GM21381 (cell line): ENCODE measurements at regions not wholly inside any gene's neighbourhood (a gene's known extent, or its start where the extent isn't known, plus 50 kb on each side); places are given as distances from the start of the nearest gene placed in this dataset.
"Not testable (repeated sequence)": the region's sequence is repeated elsewhere in the genome, so short reads cannot be mapped to it uniquely, and the experiment has no call there.

Experiments used
- ATAC-seq: cut with Tn5 transposase; IDR thresholded peaks from one replicate; pipeline ENCODE4 v1.9.1; 2021; ENCODE audit warnings: mild to moderate bottlenecking, moderate library complexity; ENCODE audit not compliant: unreplicated experiment

DNA sequence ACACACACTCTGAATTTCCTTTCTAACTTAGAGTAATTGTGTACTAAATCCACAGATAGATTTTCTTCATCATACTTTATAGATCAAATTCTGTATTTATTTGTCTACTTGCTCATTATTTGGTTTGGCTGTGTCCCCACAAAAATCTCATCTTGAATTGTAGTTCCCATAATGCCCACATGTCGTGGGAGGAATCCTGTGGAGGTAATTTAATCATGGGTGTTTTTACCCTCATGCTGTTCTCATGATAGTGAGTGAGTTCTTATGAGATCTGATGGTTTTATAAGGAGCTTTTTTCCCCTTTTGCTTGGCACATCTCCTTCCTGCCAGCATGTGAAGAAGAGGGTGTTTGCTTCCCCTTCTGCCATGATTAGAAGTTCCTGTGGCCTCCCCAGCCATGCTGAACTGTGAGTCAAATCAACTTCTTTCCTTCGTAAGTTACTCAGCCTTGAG is 198.3 kb upstream of the TGFBR2 start:
- ATAC-seq = no peak

DNA sequence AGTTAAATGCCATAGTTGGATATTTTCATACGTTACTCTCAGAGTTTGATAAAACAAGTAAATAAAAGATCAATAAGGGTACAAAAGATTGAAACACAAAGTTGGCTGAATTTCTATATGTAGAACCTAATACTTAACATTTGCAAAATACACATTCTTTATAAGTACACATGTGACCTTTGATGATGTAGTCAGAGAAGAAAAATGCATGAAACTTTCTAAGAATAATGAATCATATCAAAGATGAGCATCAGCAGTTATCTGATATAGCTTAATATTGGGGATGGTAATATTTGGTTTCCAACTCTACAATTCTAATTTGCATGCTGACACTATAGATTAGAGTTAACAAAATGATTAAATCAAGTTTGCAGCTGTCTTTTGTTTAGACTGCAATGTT is 188.0 kb upstream of the TGFBR2 start:
- no peak for ATAC-seq

DNA sequence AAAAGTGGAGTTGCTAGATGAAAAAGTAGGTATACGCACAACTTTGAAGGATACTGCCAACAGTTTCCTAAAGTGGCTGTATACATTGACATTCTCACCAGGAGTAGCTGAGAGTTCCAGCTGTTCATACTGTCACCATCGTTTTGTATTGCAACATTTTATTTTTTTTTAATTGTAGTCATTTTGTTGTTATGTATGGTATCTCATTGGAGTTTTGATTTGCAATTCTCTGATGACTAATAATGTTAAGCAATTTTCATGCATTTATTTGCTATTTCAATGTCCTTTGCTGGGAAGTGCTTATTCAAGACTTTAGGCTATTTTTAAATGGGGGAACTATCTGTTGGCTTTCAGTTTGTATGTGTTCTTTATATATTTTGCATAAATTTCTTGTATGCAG is 185.1 kb upstream of the TGFBR2 start:
- no peak for ATAC-seq

DNA sequence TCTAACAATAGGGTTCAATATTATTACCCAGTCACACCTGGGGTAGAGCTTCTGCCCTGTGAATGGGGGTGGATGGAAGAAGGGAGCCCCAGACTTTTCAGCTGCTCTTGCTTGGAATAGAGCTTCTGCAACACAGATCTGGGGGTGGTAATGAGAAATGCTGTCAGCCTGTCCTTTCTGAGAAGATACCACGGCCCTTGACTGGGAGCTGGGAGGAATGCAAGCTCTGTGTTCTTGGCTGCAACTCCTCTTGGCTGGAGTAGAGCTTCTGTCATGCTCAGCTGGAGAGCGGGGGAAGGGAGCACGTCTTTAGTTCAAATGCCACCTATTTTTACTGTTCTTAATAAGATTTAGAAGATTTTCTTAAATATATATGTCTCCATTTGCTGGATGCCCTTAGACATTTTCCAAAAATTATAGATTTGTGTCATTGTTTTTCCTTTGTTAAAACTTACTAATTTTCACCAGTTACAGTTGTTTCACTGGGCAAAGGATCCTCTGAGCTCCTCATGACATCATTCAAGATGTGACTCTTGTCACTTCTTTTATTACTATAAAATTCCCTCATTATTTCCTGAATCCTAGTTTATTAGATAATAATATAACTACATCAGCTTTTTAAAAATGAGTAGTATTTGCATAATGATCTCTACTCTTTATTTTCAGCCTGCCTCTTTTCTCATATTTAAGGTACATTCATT is 180.0 kb upstream of the TGFBR2 start:
- ATAC-seq = no peak

DNA sequence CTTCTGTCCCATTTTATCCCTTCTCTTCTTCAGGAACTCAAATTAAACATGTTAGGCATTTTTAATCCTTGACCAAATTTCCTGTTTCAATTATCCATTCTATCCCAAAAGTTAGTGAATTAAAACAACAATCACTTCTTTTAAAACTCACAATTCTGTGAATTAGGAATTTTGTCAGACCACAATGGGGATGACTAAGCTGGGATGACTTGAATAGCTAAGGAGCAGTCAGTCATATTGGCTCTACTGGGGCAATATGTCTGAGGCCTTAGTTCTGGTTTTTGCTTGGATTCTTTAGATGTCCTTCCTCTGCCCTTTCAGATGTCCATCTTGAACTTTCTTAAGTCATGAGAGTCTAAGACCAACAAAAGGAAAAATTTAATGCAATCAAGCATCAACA is 178.2 kb upstream of the TGFBR2 start:
- no peak for ATAC-seq

DNA sequence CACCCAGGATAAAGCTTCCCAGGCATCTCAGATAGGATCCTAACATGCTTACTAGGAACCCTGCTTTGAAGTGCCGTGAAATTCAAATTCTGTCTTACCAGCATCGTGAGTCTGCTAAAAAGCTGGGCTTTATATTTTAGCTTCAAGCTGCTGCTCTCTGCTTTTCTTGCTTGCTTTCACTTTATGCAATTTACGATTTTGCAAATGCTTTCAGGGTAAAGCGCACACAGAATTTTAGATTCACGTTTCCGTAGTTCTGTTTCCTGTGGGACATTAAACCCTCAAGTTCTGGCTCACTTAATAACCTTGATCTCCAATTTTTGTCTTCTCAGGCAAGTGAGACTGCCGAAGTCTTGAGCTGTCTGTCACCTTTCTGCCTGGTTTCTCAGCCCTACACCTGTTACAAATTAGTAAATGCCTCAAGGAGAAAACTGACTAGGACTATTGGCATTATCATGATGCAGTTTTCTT is 170.5 kb upstream of the TGFBR2 start:
- no peak for ATAC-seq

DNA sequence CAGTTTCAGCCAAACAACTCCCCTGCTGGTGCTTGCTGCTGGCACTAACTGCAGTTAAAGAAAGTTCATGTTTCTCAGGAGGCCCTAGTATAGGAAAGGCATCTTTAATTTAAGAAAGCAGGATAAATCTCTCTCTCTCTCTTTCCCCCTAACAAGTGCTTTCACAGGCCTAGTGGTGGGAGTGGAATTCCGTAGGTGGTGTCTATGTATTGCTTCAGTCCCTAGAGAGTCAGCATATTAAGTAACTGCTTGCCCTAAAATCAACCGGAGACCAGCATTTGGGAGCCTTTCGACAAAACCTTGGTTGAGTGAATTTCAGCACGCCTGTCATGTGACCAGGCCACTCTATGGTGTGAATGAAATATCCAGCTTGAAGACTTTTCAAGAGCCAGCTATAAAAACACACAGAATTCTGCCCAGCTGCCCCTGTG is 169.2 kb upstream of the TGFBR2 start:
- no peak for ATAC-seq

DNA sequence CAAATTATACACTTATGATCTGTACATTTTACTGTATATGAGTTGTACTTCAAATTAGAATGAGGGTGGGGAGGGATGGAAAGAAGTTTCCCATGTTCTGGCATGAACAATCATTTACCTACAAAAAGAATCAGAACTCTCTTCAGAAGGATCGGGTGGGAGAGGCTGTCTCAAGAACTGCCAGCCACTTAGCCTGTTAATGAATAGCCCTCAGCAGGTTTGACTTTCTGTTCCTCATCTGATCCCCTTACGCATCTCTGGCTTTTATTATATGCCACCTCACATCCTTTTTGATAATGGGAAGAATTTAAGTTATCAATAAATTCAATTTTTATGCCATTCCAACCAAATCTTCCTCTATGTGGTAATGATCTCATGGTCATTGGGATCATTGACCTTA is 168.3 kb upstream of the TGFBR2 start:
- ATAC-seq = no peak

DNA sequence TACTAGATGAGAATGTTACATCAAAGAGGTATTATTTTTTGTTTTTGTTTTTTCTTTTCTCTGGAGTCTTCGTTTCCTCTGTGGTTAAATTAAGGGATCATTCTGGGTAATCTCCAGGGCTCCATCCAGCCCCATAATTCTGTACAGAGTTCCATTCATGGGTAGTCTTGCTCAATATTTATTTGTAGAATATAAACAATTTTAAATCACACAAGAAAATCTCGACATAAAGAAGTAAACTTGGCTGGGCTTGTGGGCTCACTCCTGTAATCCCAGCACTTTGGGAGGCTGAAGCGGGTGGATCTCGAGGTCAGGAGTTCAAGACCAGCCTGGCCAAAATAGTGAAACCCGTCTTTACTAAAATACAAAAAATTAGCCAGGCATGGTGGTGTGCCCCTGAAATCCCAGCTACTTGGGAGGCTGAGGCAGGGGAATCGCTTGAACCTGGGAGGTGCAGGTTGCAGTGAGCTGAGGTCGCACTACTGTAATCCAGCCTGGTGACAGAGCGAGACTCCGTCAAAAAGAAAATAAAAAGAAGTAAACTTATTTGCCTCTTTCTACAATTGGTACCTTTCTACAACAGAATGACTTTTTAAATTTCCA is 166.8 kb upstream of the TGFBR2 start:
- ATAC-seq = no peak

DNA sequence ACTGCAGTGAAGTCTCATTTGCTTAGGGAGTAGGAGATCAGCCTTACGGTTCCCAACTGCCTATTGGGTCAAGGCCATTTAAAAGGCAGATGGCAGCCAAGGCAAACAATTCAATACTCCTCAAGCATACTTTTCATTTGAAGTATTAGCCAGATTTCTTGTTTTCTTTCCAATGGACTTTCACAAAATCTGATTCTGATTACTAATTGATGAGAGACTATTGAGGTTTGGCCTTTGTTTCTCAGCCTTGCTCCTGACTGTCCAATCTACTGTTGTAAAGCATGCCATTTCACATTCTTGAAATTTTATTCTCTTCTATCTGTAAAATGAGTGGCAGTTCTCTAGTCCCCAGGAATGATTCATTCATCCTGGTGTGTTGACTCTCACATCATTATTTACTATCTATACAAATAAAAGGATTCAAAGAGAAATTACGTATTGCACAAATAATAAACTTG is 166.2 kb upstream of the TGFBR2 start:
- ATAC-seq = no peak

DNA sequence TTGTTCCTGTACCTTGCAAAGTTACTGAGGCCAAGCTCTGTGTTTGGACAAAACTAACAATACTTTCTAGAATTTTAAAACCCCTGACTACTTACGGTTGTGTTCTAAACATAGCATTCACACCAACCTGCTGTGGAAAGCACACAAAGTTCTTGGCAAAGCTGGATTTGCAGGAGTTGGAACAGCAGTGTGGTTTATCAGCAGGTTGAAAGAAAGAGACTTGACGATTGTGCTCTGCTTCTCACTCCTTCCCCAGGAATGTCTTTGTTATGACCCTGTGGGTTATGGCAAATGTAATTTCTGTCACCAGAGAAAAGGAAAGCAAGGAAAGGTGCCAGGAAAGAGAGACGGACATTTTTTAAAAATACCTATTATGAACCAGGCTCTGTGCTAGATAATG is 165.5 kb upstream of the TGFBR2 start:
- ATAC-seq = no peak

DNA sequence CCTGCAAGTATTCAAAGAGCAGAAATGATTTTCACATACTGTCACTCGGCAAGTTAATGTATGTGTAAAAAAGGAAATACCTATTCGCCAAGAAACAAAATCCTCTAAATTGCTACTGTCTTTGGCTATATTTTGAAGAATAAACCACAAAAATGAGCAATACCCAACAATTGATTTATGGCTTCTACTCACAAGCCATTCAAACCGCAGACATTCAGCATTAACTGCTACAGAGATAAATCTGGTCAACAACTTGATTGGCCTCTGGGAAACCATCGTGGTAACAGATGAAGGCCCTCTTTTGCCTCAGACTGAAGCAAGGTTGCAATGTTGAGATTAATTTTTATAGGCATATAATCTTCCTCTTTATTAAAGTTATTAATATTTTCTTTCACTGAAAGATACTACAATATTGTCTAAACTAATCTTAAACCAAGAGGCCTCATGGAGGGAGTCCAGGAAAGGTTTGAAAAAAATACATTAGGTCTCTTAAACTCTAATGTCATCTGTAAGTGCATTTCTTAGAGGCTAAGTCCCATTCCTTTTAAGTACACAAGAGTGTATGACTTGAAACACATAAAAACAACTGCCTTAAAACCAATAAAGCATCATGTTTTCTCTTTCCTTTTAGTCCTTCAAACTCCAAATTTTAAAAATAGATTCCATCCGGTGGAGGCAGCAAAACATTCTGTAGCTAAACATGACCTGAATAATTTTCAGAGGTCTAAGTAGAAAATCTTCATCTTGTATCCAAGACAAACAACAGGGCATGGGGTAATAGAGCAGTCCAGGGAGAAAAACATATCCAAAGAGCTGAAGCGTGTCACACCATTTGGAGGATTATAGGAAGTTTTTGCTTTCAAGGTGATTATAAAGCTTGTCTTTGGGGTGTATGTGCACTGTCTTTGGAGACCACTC is 162.4 kb upstream of the TGFBR2 start:
- ATAC-seq = no peak

DNA sequence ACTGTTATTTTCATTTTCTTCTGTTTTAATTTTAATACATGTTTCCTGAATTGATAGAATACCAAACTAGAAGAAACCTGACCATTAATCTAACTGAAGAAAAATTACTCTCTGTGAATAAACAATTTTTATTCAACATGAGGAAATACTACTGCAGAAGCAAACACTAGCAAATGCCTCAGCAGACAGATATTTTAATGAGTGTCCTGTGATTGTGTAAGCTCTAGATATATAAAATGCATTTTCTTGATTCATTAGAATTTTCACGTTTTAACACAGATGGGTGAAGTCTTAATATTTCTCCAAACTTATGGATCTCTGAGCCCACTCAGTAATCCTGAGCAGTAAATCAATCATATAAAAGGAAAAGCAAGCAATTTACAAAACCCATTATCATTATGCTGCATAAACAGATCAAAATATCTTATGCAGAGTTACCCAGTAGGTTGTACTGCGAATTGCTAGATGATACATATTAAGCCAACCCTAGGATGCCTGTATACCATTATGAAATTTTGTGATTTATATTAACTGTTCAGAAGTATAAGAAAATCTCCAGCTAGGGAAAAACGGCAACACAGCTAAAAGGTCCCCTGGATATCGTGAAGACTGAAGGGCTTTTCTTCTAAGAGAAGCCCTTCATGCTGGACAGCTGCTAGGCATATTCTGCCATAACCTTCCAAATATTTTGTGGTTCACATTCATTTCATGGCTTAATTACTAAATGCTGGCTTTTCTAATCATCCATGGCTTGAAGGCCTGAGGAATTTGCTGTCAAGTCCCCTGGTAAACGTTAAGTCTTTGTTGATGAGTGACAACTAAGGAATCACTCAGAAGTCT is 157.7 kb upstream of the TGFBR2 start:
- ATAC-seq = no peak

DNA sequence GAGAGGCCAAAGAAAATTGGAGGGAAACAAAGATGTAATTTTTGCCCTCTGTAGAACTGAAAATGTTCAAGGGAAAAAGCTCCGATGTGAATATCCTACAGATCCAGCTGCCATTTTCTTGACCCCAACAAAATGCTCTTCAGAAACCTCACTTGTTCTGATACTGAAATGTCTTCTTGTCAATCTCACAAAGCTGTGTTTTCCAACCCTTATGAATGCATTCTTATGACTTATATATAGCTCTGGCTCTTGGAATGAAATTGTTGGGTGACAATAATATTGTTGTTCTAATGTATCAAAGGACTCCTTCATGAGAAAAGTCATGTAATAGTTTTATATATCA is 157.1 kb upstream of the TGFBR2 start:
- no peak for ATAC-seq

DNA sequence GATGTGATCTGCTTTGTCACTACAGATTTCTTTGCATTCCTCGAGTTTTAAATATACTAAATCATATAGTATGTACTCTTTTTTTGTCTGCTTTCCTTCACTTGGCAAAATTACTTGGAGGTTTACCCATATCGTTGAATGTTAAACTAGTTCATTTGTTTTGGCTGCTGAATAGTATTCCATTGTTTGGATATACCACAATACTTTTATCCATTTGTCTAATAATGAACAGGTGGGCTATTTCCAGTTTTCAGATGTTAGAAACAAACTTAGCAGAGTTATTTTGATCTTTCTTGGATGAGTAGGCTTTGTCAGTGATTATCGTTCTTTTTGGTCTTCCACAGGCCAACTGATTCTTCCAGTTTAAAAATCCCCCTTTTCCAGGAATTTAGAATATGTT is 154.0 kb upstream of the TGFBR2 start:
- ATAC-seq = no peak

DNA sequence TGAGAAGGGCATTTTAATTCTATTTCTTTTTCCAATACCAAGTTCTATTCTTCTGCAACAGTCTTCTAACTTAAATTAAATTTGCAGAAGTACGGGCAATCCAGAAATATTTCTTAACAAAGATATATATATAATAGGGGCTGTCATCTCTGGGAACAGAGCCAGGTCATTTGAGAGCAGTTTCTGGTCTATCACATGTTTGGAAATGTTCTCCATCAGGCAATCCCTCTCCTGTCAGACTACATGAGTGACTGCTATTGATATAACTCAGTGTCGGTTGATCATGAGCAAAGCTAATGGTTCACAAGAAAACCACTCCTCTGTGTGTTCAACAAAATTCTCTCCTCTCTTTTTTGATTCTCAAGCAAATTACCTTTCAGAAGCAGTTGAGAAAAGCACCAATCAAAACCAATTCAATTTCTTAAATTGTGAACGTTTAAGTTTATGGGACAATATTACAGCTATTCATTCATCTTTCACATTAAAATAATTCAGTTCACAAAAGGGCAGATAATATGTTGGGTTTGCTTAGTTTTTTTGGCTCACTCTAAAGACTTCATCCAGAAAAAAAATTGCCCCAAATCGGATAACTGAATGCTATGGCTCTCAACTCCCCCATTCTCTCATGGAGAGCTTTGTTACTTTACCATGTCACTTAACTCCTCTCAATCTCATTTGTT is 152.9 kb upstream of the TGFBR2 start:
- ATAC-seq = no peak

DNA sequence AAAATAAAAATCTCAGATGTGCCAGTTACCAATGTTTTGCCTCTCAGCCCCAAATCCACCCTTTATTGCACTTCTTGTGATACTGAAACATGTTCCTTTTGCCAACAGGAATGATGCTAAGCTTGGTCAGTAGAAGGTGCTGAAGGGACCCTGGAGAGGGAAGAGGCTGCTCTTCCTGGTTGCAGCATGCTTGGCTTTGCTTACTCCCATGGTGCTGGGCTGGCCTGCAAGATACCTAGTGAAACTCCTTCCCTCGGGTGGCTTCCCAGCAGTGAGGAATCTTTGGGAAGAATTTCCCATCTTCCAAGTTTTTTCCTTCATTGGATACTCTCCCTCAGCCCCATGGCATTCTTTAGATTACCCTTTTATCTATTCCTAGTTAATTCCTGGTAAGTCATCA is 151.8 kb upstream of the TGFBR2 start:
- ATAC-seq = no peak

DNA sequence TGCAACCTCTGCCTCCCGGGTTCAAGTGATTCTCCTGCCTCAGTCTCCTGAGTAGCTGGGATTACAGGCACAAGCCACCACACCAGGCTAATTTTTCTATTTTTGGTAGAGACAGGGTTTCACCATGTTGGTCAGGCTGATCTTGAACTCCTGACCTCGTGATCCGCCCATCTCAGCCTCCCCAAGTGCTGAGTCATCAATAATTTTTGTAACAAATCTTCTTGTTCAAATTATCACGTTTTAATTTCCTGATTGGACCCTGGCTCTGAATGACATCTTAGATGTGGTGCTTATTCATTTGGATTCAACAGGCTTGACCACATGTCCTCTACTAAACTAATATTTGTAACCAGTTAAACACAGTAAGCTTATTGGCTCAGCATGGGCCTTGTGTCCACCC is 151.3 kb upstream of the TGFBR2 start:
- ATAC-seq = not testable (repeated sequence)

DNA sequence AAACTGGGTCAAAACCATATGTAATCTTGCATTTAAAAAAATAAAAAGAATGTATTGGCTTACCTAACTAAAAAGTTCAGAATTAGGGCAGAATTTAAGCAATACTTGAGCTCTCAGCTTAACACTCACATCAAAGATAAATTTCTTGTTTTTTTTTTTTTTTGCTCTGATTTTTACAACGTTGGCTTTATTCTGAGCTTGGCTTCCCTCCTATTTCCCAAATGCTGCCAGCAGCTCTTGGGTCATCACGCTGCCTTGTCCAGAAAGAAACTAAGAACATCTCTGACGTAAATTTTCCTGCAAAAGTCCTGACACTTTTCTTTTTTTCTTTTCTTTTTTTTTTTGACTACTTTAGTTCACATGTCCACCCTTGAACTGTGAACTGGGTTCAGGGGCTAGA is 150.6 kb upstream of the TGFBR2 start:
- ATAC-seq = no peak

DNA sequence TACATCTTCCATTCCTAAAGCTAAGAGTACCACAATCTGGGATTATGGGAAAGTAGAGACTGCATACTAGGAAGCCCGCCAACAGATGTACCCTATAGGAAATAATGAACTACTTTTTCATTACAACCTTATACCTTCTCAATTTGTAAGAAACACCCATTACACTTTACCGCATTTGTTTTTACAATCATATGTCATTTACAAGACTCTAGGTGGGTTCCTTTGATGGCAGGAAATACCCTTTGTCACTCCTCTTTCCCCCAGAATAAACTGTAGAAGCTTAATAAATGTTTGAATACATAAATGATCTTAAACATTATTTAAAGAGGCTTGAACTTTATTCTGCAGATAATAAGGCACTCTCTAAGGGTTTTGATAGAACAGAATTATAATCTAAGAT is 150.1 kb upstream of the TGFBR2 start:
- ATAC-seq = no peak
